Mucosa of descending colon (tissue), 3 donors: ENCODE measurements at regions not wholly inside any gene's neighbourhood (a gene's known extent, or its start where the extent isn't known, plus 50 kb on each side); places are given as distances from the start of the nearest gene placed in this dataset.

ENCODE experiments used
- ATAC-seq: fragments of 200-7000 bp; cut with Tn5 transposase; one replicate; pipeline ENCODE4 v1.9.1; 2020; ENCODE audit warnings: mild to moderate bottlenecking, moderate library complexity
- DNase-seq, 3 donors: peaks; one replicate each; pipeline ENCODE4 v3.0.0-alpha.2; 2020
- H3K36me3 ChIP-seq: fragments of 200-600 bp; one replicate; pipeline ENCODE4 v1.8.0; 2021; ENCODE audit warnings: low read depth, mild to moderate bottlenecking
- H3K4me1 ChIP-seq: fragments of 200-600 bp; one replicate; pipeline ENCODE4 v1.8.0; 2021; ENCODE audit warnings: low read depth, mild to moderate bottlenecking
- H3K4me3 ChIP-seq: fragments of 200-600 bp; one replicate; pipeline ENCODE4 v1.8.0; 2021; ENCODE audit warnings: mild to moderate bottlenecking
- H3K9me3 ChIP-seq: fragments of 200-600 bp; one replicate; pipeline ENCODE4 v1.8.0; 2021; ENCODE audit warnings: mild to moderate bottlenecking
- intact Hi-C, 2 donors: fragments of 100-400 bp; cut with DNase I in 1 of 2; cut with micrococcal nuclease in 1 of 2; formaldehyde crosslinking; loops; one replicate each; pipeline versions ENCODE4 v1.11.0 to v1.11.1; 2022; cut with DNase I, micrococcal nuclease
- TF ChIP-seq, protein P1 (sequence below): fragments of 200-600 bp; IDR thresholded peaks from one replicate; pipeline ENCODE4 v1.8.0; 2022; ENCODE audit warnings: antibody characterized with exemption, mild to moderate bottlenecking
- donor health status: DM: no; HTN: no; CAD: no; lungs with moderate emphysema.
- donor health status: DM: no; HTN: no; CAD: no.
- donor health status: DM: no; HTN: yes; CAD: no.

GRCh38 chr2:120489023-120489422 is 143.1 kb downstream of the INHBB start:
- ATAC-seq (no peak), DNase-seq (no peak)
- TF ChIP-seq, protein P1, sequence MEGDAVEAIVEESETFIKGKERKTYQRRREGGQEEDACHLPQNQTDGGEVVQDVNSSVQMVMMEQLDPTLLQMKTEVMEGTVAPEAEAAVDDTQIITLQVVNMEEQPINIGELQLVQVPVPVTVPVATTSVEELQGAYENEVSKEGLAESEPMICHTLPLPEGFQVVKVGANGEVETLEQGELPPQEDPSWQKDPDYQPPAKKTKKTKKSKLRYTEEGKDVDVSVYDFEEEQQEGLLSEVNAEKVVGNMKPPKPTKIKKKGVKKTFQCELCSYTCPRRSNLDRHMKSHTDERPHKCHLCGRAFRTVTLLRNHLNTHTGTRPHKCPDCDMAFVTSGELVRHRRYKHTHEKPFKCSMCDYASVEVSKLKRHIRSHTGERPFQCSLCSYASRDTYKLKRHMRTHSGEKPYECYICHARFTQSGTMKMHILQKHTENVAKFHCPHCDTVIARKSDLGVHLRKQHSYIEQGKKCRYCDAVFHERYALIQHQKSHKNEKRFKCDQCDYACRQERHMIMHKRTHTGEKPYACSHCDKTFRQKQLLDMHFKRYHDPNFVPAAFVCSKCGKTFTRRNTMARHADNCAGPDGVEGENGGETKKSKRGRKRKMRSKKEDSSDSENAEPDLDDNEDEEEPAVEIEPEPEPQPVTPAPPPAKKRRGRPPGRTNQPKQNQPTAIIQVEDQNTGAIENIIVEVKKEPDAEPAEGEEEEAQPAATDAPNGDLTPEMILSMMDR: no peak
- Histone ChIP-seq H3K9me3 (no peaks in the 10 kb centered on the region), H3K4me1 (no peaks in the 10 kb centered on the region), H3K36me3 (no peaks in the 10 kb centered on the region), H3K4me3 (no peak overlapping the region)
- intact Hi-C loops: no loop called here

- H3K4me1 ChIP-seq: no peaks in the 10 kb centered on the region
- intact Hi-C loops: no loop called here
Measured at GRCh38 chr2:120490091-120490798, 144.3 kb downstream of the INHBB start.

DNA sequence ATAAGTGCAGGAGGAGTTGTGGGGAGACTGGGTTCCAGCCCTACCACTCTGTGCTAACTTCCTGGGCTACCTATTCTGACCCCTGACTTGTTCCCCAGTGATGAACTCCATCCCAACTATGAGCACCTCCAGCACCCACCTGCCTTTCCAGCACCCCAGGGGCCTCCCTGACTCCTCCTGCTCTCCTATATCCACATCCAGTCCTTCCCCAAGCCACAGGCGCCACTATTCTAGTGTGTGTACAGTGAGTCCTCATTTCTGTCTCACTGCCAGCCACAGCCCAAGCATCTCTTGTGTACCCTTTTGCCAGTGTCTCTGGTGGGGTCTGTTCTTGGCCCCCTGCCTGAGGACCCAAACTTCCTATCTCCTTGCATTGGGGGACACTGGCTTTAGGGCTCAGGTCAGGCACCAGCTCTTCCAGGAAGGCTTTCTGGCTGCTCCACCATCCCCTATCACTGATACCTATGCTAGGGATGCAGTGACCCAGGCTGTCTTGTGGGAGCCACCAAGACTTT is 145.2 kb downstream of the INHBB start:
- H3K4me1 ChIP-seq: no peaks in the 10 kb centered on the region
- TF ChIP-seq, protein P1: no peak
- DNase-seq (no peak), ATAC-seq (no peak)
- no peaks in the 10 kb centered on the region for H3K9me3 ChIP-seq
- intact Hi-C loops: no loop called here
- no peak overlapping the region for H3K4me3 ChIP-seq
- H3K36me3 ChIP-seq: no peaks in the 10 kb centered on the region

More at GRCh38 chr2:120490091-120490798, 144.3 kb downstream of the INHBB start:
- Histone ChIP-seq H3K4me3 (no peak overlapping the region), H3K36me3 (no peaks in the 10 kb centered on the region), H3K9me3 (no peaks in the 10 kb centered on the region)
- DNase-seq (no peak), ATAC-seq (no peak)
- TF ChIP-seq, protein P1: no peak

DNA sequence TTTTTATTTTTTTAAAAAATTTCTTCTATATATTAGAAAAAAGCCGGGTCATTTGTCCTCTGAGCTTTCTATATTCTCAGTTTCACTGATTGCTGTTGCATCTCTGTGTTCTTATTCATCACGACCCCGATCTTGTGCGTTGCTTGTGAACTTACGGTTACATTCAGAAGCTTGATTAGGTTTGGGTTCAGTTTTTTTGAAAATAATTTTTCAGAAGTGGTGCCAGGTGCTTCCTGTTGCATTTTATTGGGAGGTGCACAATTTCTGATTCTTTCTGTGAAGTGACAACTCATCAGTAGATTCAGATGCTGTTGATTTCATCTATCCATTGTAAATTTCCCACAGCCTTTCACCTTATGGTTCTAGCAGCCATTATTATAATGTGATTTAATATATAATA is 147.3 kb downstream of the INHBB start:
- DNase-seq: no peak
- H3K9me3 ChIP-seq: no peaks in the 10 kb centered on the region
- TF ChIP-seq, protein P1: no peak
- H3K4me3 ChIP-seq: no peak overlapping the region
- no peak for ATAC-seq
- H3K4me1 ChIP-seq: no peaks in the 10 kb centered on the region
- intact Hi-C loops: no loop called here
- H3K36me3 ChIP-seq: no peaks in the 10 kb centered on the region

DNA sequence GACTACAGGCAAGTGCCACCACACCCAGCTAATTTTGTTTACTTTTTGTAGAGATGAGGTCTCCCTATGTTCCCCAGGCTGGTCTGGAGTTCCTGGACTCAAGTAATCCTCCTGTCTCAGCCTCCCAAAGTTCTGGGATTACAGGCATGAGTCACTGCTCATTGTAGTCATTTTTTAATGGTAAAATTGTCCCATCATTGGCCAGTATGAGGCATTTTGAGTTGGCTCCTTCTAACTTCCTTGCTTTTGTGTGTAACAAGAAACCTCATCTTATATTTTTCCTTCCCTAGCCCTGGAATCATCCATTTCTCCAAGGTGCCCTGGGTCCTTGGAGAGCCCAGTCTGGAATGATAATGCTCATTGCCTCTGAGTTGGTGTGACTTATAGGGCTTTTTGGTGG is 148.5 kb downstream of the INHBB start:
- H3K9me3 ChIP-seq: no peaks in the 10 kb centered on the region
- no peaks in the 10 kb centered on the region for H3K4me1 ChIP-seq
- intact Hi-C loops: no loop called here
- no peak overlapping the region for H3K4me3 ChIP-seq
- TF ChIP-seq, protein P1: no peak
- H3K36me3 ChIP-seq: no peaks in the 10 kb centered on the region
- ATAC-seq (no peak), DNase-seq (no peak)
